ENCODE measurements at regions not wholly inside any gene's neighbourhood (a gene's known extent, or its start where the extent isn't known, plus 50 kb on each side); places are given as distances from the start of the nearest gene placed in this dataset.

GRCh38 chr9:88811511-88811910, 179.8 kb upstream of the S1PR3 start:
- Mint-ChIP-seq H3K36me3 (no peaks in the 10 kb centered on the region), H3K27ac (no peak overlapping the region), H3K4me3 (no peak overlapping the region), H3K9me3 (no peaks in the 10 kb centered on the region), H3K4me1 (ENCODE audit: low read depth in 2 of 2) (no peaks in the 10 kb centered on the region), H3K27me3 (peaks cover 27 to 32% of the 10 kb centered on the region in 2 donors)
- DNase-seq (ENCODE audit: low spot score) (no peak), ATAC-seq (no peak)

- Mint-ChIP-seq H3K27ac (no peak overlapping the region), H3K36me3 (no peaks in the 10 kb centered on the region), H3K4me3 (no peak overlapping the region), H3K4me1 (ENCODE audit: low read depth in 2 of 2) (no peaks in the 10 kb centered on the region), H3K9me3 (no peaks in the 10 kb centered on the region), H3K27me3 (peaks cover 26 to 32% of the 10 kb centered on the region in 2 donors)
- ATAC-seq (no peak), DNase-seq (ENCODE audit: low spot score) (no peak)
Observed at GRCh38 chr9:88812938-88813637, 178.2 kb upstream of the S1PR3 start.

- ATAC-seq = no peak
- Mint-ChIP-seq H3K27ac (no peak overlapping the region), H3K36me3 (no peaks in the 10 kb centered on the region), H3K27me3 (peaks cover 29 to 32% of the 10 kb centered on the region in 2 donors), H3K9me3 (no peaks in the 10 kb centered on the region), H3K4me1 (ENCODE audit: low read depth in 2 of 2) (no peaks in the 10 kb centered on the region), H3K4me3 (no peak overlapping the region)
- no peak for DNase-seq (ENCODE audit: low spot score)
Observed at GRCh38 chr9:88813638-88814209, 177.5 kb upstream of the S1PR3 start.

GRCh38 chr9:88814577-88814976, 176.7 kb upstream of the S1PR3 start:
- no peak for DNase-seq (ENCODE audit: low spot score)
- ATAC-seq = no peak
- Mint-ChIP-seq H3K27ac (no peak overlapping the region), H3K36me3 (no peaks in the 10 kb centered on the region), H3K4me1 (ENCODE audit: low read depth in 2 of 2) (no peaks in the 10 kb centered on the region), H3K4me3 (no peak overlapping the region), H3K27me3 (peaks cover 26 to 32% of the 10 kb centered on the region in 2 donors), H3K9me3 (no peaks in the 10 kb centered on the region)

- DNase-seq (ENCODE audit: low spot score) (no peak), ATAC-seq (no peak)
- Mint-ChIP-seq H3K9me3 (no peaks in the 10 kb centered on the region), H3K27me3 (peaks cover 18 to 23% of the 10 kb centered on the region in 2 donors), H3K4me1 (ENCODE audit: low read depth in 2 of 2) (no peaks in the 10 kb centered on the region), H3K4me3 (no peak overlapping the region), H3K36me3 (no peaks in the 10 kb centered on the region), H3K27ac (no peak overlapping the region)
Observed at GRCh38 chr9:88816141-88816540, 175.1 kb upstream of the S1PR3 start.

GRCh38 chr9:88816591-88816990, 174.7 kb upstream of the S1PR3 start:
- ATAC-seq = no peak
- Mint-ChIP-seq H3K36me3 (no peaks in the 10 kb centered on the region), H3K27me3 (peaks cover 15 to 24% of the 10 kb centered on the region in 2 donors), H3K27ac (no peak overlapping the region), H3K9me3 (no peaks in the 10 kb centered on the region), H3K4me1 (ENCODE audit: low read depth in 2 of 2) (no peaks in the 10 kb centered on the region), H3K4me3 (no peak overlapping the region)
- no peak for DNase-seq (ENCODE audit: low spot score)

GRCh38 chr9:88817628-88818027, 173.6 kb upstream of the S1PR3 start:
- Mint-ChIP-seq H3K4me1 (ENCODE audit: low read depth in 2 of 2) (no peaks in the 10 kb centered on the region), H3K4me3 (no peak overlapping the region), H3K9me3 (no peaks in the 10 kb centered on the region), H3K36me3 (no peaks in the 10 kb centered on the region), H3K27me3 (peaks cover 18 to 22% of the 10 kb centered on the region in 2 donors), H3K27ac (no peak overlapping the region)
- ATAC-seq (no peak), DNase-seq (ENCODE audit: low spot score) (no peak)

GRCh38 chr9:88818495-88819201, 172.6 kb upstream of the S1PR3 start:
- DNase-seq (ENCODE audit: low spot score) (no peak), ATAC-seq (no peak)
- H3K36me3 Mint-ChIP-seq = no peaks in the 10 kb centered on the region
- H3K27ac Mint-ChIP-seq = no peak overlapping the region
- H3K4me3 Mint-ChIP-seq = no peak overlapping the region
- peaks cover 22 to 26% of the 10 kb centered on the region in 2 donors for H3K27me3 Mint-ChIP-seq
- H3K4me1 Mint-ChIP-seq (ENCODE audit: low read depth in 2 of 2) = no peaks in the 10 kb centered on the region
- no peaks in the 10 kb centered on the region for H3K9me3 Mint-ChIP-seq

GRCh38 chr9:88819476-88819875, 171.8 kb upstream of the S1PR3 start:
- Mint-ChIP-seq H3K4me3 (no peak overlapping the region), H3K27ac (no peak overlapping the region), H3K36me3 (no peaks in the 10 kb centered on the region), H3K27me3 (peaks cover 25 to 31% of the 10 kb centered on the region in 2 donors), H3K9me3 (no peaks in the 10 kb centered on the region), H3K4me1 (ENCODE audit: low read depth in 2 of 2) (no peaks in the 10 kb centered on the region)
- no peak for DNase-seq (ENCODE audit: low spot score)
- ATAC-seq = no peak

GRCh38 chr9:88820055-88820454, 171.2 kb upstream of the S1PR3 start:
- no peak for DNase-seq (ENCODE audit: low spot score)
- H3K27me3 Mint-ChIP-seq = peaks cover 30 to 32% of the 10 kb centered on the region in 2 donors
- ATAC-seq = no peak
- H3K27ac Mint-ChIP-seq = no peak overlapping the region
- H3K4me3 Mint-ChIP-seq = no peak overlapping the region
- no peaks in the 10 kb centered on the region for H3K4me1 Mint-ChIP-seq (ENCODE audit: low read depth in 2 of 2)
- no peaks in the 10 kb centered on the region for H3K36me3 Mint-ChIP-seq
- no peaks in the 10 kb centered on the region for H3K9me3 Mint-ChIP-seq

- ATAC-seq (no peak), DNase-seq (ENCODE audit: low spot score) (no peak)
- peaks cover 31 to 34% of the 10 kb centered on the region in 2 donors for H3K27me3 Mint-ChIP-seq
- H3K36me3 Mint-ChIP-seq = no peaks in the 10 kb centered on the region
- no peak overlapping the region for H3K4me3 Mint-ChIP-seq
- no peak overlapping the region for H3K27ac Mint-ChIP-seq
- H3K4me1 Mint-ChIP-seq (ENCODE audit: low read depth in 2 of 2) = no peaks in the 10 kb centered on the region
- H3K9me3 Mint-ChIP-seq = no peaks in the 10 kb centered on the region
Observed at GRCh38 chr9:88821033-88821745, 170.1 kb upstream of the S1PR3 start.

GRCh38 chr9:88821746-88822106, 169.5 kb upstream of the S1PR3 start:
- Mint-ChIP-seq H3K36me3 (no peaks in the 10 kb centered on the region), H3K9me3 (no peaks in the 10 kb centered on the region), H3K27ac (no peak overlapping the region), H3K27me3 (peaks cover 30 to 39% of the 10 kb centered on the region in 2 donors), H3K4me3 (no peak overlapping the region), H3K4me1 (ENCODE audit: low read depth in 2 of 2) (no peaks in the 10 kb centered on the region)
- DNase-seq (ENCODE audit: low spot score) (no peak), ATAC-seq (no peak)

GRCh38 chr9:88824711-88825110, 166.6 kb upstream of the S1PR3 start:
- Mint-ChIP-seq H3K27me3 (peaks cover 32 to 56% of the 10 kb centered on the region in 2 donors), H3K4me3 (no peak overlapping the region), H3K36me3 (no peaks in the 10 kb centered on the region), H3K4me1 (ENCODE audit: low read depth in 2 of 2) (no peaks in the 10 kb centered on the region), H3K27ac (no peak overlapping the region), H3K9me3 (no peaks in the 10 kb centered on the region)
- ATAC-seq = no peak
- DNase-seq (ENCODE audit: low spot score) = no peak

GRCh38 chr9:88826181-88826580, 165.1 kb upstream of the S1PR3 start:
- Mint-ChIP-seq H3K27me3 (peaks cover 33 to 63% of the 10 kb centered on the region in 2 donors), H3K9me3 (no peaks in the 10 kb centered on the region), H3K27ac (no peak overlapping the region), H3K4me3 (no peak overlapping the region), H3K36me3 (no peaks in the 10 kb centered on the region), H3K4me1 (ENCODE audit: low read depth in 2 of 2) (no peaks in the 10 kb centered on the region)
- DNase-seq (ENCODE audit: low spot score) (no peak), ATAC-seq (no peak)

All from natural killer cell treated with Interleukin-12 subunit alpha and Interleukin-12 subunit beta and Interleukin-15 and Interleukin-18, amount 100 ng/mL, for 72 hours (primary cell).